GM12891 (cell line): ENCODE measurements at regions not wholly inside any gene's neighbourhood (a gene's known extent, or its start where the extent isn't known, plus 50 kb on each side); places are given as distances from the start of the nearest gene placed in this dataset.

Experiments used
- POLR2A ChIP-seq: IDR thresholded peaks from 2 replicates; pipeline ENCODE4 v1.6.1; 2011; ENCODE audit warnings: low read depth, low read length, control low read depth
- POLR2AphosphoS5 ChIP-seq: IDR thresholded peaks from 2 replicates; pipeline ENCODE4 v1.6.1; 2011; ENCODE audit warnings: low read depth, low read length, control low read depth
- TAF1 ChIP-seq: IDR thresholded peaks from 2 replicates; pipeline ENCODE4 v1.6.1; 2011; ENCODE audit warnings: low read depth, low read length, control low read depth

- TF ChIP-seq POLR2AphosphoS5 (no peak), POLR2A (no peak), TAF1 (no peak)
Measured at GRCh38 chr16:13550254-13550653, 369.7 kb upstream of the ERCC4 start.
